Epithelial cell of esophagus (primary cell): ENCODE measurements at regions not wholly inside any gene's neighbourhood (a gene's known extent, or its start where the extent isn't known, plus 50 kb on each side); places are given as distances from the start of the nearest gene placed in this dataset.

Source experiments
- DNase-seq: peaks from one replicate; pipeline ENCODE4 v3.0.0; 2010; ENCODE audit warnings: low read depth
- H3K4me3 ChIP-seq: 2 replicates; pipeline ENCODE4 v1.5.1; 2011; ENCODE audit warnings: mild to moderate bottlenecking, low read length, control low read depth
- TF ChIP-seq, protein P1 (sequence below): IDR thresholded peaks from 2 replicates; pipeline ENCODE4 v1.5.1; 2011; ENCODE audit warnings: low read depth, mild to moderate bottlenecking, low read length, control low read depth, inconsistent platforms; ENCODE audit not compliant: insufficient read depth; ENCODE audit errors: missing control alignments

DNA sequence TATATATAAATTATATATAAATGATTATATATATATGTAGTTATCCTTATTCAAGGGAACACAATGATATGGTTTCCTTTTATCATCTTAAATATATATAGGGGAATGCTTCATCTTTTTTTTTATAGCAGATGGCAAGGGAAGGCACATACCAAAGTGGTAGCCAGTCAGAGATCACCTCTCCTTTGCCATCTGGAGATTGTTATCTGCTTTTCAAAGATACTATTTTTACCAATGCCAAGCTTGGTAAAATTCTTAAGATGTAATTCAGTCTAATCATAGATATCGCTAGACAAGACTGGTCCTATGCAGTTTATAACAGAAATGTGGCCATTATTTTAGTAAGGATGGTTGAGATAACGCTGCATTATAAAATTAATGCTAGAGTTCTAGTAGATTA, 64.7 kb upstream of the DSEL start:
- H3K4me3 ChIP-seq: no peak overlapping the region
- DNase-seq: no peak
- TF ChIP-seq, protein P1, sequence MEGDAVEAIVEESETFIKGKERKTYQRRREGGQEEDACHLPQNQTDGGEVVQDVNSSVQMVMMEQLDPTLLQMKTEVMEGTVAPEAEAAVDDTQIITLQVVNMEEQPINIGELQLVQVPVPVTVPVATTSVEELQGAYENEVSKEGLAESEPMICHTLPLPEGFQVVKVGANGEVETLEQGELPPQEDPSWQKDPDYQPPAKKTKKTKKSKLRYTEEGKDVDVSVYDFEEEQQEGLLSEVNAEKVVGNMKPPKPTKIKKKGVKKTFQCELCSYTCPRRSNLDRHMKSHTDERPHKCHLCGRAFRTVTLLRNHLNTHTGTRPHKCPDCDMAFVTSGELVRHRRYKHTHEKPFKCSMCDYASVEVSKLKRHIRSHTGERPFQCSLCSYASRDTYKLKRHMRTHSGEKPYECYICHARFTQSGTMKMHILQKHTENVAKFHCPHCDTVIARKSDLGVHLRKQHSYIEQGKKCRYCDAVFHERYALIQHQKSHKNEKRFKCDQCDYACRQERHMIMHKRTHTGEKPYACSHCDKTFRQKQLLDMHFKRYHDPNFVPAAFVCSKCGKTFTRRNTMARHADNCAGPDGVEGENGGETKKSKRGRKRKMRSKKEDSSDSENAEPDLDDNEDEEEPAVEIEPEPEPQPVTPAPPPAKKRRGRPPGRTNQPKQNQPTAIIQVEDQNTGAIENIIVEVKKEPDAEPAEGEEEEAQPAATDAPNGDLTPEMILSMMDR: no peak

DNA sequence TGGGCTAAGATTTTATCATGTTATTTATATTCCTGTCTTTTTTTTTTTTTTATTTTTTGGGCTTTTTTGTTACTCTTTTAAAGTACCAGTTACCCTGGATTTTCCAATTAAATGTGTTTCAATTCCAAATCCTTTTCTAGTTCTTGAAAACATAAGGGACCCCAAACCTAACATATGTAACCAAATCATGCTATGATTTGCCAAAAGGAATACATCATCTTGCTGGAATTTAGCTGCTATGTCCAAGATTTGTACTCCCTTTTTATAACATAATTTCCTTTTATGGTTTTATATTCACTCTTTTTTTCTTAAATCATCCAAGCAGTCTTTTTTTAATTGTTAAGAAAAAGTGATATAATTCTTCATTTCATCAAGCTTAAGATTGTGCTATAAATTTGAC, 60.9 kb upstream of the DSEL start:
- H3K4me3 ChIP-seq: no peak overlapping the region
- DNase-seq: no peak

DNA sequence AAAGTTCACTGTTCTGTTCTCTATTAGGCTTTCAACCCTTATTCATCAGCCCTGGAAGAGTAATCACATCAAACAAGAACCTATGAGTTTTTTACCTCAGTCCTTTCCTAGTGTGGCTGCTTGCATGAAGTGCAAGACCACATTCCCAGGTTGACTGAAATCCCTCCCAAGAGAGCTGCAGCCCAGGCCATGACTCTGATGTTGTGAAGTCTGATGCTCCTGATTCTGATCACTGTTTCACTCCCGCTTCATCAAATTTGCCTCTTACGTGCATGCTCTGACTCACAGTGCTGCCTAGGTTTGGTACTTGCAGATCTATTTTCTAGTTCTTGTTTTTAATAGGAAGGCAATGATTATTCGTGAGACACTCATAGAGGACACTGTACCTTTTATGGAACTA, 58.2 kb upstream of the DSEL start:
- no peak overlapping the region for H3K4me3 ChIP-seq
- TF ChIP-seq, protein P1: no peak
- DNase-seq: no peak

More for the DNA sequence above, 60.9 kb upstream of the DSEL start:
- TF ChIP-seq, protein P1: no peak

DNA sequence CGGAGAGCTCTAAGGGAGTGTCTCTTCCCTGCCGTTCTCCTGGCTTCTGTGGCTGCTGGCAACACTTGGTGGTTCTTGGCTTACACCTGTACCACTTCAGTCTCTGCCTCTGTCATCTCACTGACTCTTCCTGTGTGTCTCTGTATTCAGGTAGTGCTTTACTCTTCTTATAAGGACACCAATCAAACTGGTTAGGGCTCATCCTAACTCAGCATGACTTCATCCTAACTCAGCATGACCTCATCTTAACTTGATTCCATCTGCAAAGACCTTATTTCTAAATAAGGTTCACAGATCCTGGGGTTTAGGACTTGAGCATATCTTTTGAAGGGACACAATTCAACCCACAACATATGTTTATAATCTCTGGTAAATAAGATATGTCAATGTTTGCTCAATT, 51.6 kb upstream of the DSEL start:
- TF ChIP-seq, protein P1: no peak
- peak; percentile 54 for DNase-seq
- H3K4me3 ChIP-seq: no peak overlapping the region
